ENCODE measurements at regions not wholly inside any gene's neighbourhood (a gene's known extent, or its start where the extent isn't known, plus 50 kb on each side); places are given as distances from the start of the nearest gene placed in this dataset.

DNA sequence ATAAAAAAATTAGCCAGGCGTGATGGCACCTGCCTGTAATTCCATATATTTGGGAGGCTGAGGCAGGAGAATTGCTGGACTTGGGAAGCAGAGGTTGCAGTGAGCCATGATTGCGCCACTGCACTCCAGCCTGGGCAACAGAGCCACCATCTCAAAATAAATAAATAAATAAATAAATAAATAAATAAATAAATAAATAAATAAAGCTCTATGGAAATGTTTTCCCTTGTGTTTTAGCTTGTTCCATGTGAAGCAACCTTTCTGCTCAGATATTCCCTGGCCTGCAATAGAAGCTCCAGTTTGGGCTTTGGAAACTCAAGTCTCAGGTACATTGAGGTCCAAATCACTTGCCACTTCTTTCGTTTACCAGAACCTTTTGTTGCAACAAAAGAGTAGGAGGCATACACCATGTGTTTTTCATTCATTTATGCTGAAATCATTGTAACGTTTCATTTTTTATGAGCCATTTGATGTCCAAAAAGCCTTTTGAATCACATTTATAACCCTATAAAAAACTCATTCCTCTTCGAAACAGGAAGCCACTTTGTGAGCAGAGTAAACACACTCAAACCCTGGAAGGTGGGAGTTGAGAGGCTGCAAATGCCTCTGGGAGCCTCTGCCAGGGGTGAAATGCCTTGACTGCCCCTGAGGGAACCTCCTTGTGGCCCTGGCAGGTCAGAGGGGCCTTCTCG is 376.6 kb upstream of the TBX3 start:
- H3K27me3 ChIP-seq, result no peaks in the 10 kb centered on the region
- no peaks in the 10 kb centered on the region for H3K9me2 ChIP-seq (replicated peaks; ENCODE audit: insufficient read depth)
- TF ChIP-seq EZH2phosphoT487 (IDR thresholded peaks at IDR 0.05; ENCODE audit: low read depth, severe bottlenecking, unreplicated experiment), result peak; percentile 67
- TF ChIP-seq, protein P1, sequence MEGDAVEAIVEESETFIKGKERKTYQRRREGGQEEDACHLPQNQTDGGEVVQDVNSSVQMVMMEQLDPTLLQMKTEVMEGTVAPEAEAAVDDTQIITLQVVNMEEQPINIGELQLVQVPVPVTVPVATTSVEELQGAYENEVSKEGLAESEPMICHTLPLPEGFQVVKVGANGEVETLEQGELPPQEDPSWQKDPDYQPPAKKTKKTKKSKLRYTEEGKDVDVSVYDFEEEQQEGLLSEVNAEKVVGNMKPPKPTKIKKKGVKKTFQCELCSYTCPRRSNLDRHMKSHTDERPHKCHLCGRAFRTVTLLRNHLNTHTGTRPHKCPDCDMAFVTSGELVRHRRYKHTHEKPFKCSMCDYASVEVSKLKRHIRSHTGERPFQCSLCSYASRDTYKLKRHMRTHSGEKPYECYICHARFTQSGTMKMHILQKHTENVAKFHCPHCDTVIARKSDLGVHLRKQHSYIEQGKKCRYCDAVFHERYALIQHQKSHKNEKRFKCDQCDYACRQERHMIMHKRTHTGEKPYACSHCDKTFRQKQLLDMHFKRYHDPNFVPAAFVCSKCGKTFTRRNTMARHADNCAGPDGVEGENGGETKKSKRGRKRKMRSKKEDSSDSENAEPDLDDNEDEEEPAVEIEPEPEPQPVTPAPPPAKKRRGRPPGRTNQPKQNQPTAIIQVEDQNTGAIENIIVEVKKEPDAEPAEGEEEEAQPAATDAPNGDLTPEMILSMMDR (IDR thresholded peaks at IDR 0.05; ENCODE audit: poor library complexity), result no peak
- no peak for TF ChIP-seq EZH2 (IDR thresholded peaks at IDR 0.05; ENCODE audit: borderline replicate concordance)
- no peak overlapping the region for H3K4me3 ChIP-seq
- no peak overlapping the region for H2AFZ ChIP-seq
- no peaks in the 10 kb centered on the region for H4K20me1 ChIP-seq (ENCODE audit: insufficient read depth, poor library complexity, severe bottlenecking)
- H3K9me3 ChIP-seq (ENCODE audit: low read depth), result no peaks in the 10 kb centered on the region
- peaks cover 13% of the 10 kb centered on the region for H3K4me1 ChIP-seq (ENCODE audit: insufficient read depth)
- H3K4me2 ChIP-seq, result no peak overlapping the region
- no peaks in the 10 kb centered on the region for H3K36me3 ChIP-seq (replicated peaks; ENCODE audit: insufficient read depth, low read depth)
- 66% methylated on average over 6 of the region's 6 CpGs for whole genome bisulfite sequencing (ENCODE audit: low lambda C conversion rate, missing lambda C conversion rate)
- peak; percentile 13 for DNase-seq (ENCODE audit: low spot score)
- H3K79me2 ChIP-seq, result no peaks in the 10 kb centered on the region
- peak overlapping the region; percentile 70 for H3K27ac ChIP-seq

GRCh38 chr12:115057445-115057844 is 373.5 kb upstream of the TBX3 start:
- no peaks in the 10 kb centered on the region for H4K20me1 ChIP-seq (ENCODE audit: insufficient read depth, poor library complexity, severe bottlenecking)
- 52% methylated on average over 1 of the region's 1 CpG for WGBS (ENCODE audit: low lambda C conversion rate, missing lambda C conversion rate)
- no peaks in the 10 kb centered on the region for H3K36me3 ChIP-seq (replicated peaks; ENCODE audit: insufficient read depth, low read depth)
- peaks cover 12% of the 10 kb centered on the region for H3K4me1 ChIP-seq (ENCODE audit: insufficient read depth)
- no peak overlapping the region for H3K4me3 ChIP-seq
- no peak for DNase-seq (ENCODE audit: low spot score)
- TF ChIP-seq, protein P1 (IDR thresholded peaks at IDR 0.05; ENCODE audit: poor library complexity), result no peak
- TF ChIP-seq EZH2 (IDR thresholded peaks at IDR 0.05; ENCODE audit: borderline replicate concordance) (no peak), EZH2phosphoT487 (IDR thresholded peaks at IDR 0.05; ENCODE audit: low read depth, severe bottlenecking, unreplicated experiment) (no peak)
- H2AFZ ChIP-seq, result no peak overlapping the region
- no peak overlapping the region for H3K4me2 ChIP-seq
- no peaks in the 10 kb centered on the region for H3K9me2 ChIP-seq (replicated peaks; ENCODE audit: insufficient read depth)
- peak overlapping the region; percentile 1 for H3K27ac ChIP-seq
- H3K79me2 ChIP-seq, result no peaks in the 10 kb centered on the region
- H3K27me3 ChIP-seq, result no peaks in the 10 kb centered on the region
- H3K9me3 ChIP-seq (ENCODE audit: low read depth), result no peaks in the 10 kb centered on the region

GRCh38 chr12:115051378-115051777 is 367.4 kb upstream of the TBX3 start:
- H3K4me2 ChIP-seq, result no peak overlapping the region
- TF ChIP-seq EZH2 (IDR thresholded peaks at IDR 0.05; ENCODE audit: borderline replicate concordance) (no peak), EZH2phosphoT487 (IDR thresholded peaks at IDR 0.05; ENCODE audit: low read depth, severe bottlenecking, unreplicated experiment) (no peak)
- TF ChIP-seq, protein P1 (IDR thresholded peaks at IDR 0.05; ENCODE audit: poor library complexity), result no peak
- no peak overlapping the region for H3K27ac ChIP-seq
- WGBS (ENCODE audit: low lambda C conversion rate, missing lambda C conversion rate), result 58% methylated on average over 5 of the region's 5 CpGs
- H2AFZ ChIP-seq, result no peak overlapping the region
- no peaks in the 10 kb centered on the region for H3K9me2 ChIP-seq (replicated peaks; ENCODE audit: insufficient read depth)
- H3K27me3 ChIP-seq, result no peaks in the 10 kb centered on the region
- DNase-seq (ENCODE audit: low spot score), result no peak
- no peaks in the 10 kb centered on the region for H3K79me2 ChIP-seq
- no peak overlapping the region for H3K4me3 ChIP-seq
- no peaks in the 10 kb centered on the region for H3K9me3 ChIP-seq (ENCODE audit: low read depth)
- H3K4me1 ChIP-seq (ENCODE audit: insufficient read depth), result no peaks in the 10 kb centered on the region
- no peaks in the 10 kb centered on the region for H4K20me1 ChIP-seq (ENCODE audit: insufficient read depth, poor library complexity, severe bottlenecking)
- no peaks in the 10 kb centered on the region for H3K36me3 ChIP-seq (replicated peaks; ENCODE audit: insufficient read depth, low read depth)

All from hepatocyte (in vitro differentiated cells).